Suppressor macrophage (primary cell): ENCODE measurements at regions not wholly inside any gene's neighbourhood (a gene's known extent, or its start where the extent isn't known, plus 50 kb on each side); places are given as distances from the start of the nearest gene placed in this dataset.
"Not testable (repeated sequence)": the region's sequence is repeated elsewhere in the genome, so short reads cannot be mapped to it uniquely, and the experiment has no call there.

Experiments
- DNase-seq, 4 experiments: peaks; one replicate each; pipeline ENCODE4 v3.0.0-alpha.2; 2020 to 2022

DNA sequence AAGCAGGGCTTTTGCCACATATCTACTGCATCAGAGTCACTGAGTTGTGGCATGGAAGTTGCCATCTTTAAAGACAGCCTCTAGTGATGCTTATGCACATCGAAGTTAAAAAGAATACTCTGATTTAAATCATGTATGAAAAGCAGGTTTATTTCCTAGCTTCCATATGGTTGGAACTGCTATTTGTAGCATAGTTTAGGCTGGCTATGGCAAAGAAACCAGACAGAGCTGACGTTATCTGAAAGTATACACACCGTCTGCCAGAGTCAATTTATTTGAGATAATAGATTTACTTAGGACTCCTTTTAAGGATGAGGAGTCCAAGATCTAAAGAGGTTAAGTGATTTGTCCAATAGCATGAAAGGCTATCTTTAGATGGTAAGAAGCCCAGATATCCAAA is 536.9 kb upstream of the ADGRL4 start:
- no peak for DNase-seq

DNA sequence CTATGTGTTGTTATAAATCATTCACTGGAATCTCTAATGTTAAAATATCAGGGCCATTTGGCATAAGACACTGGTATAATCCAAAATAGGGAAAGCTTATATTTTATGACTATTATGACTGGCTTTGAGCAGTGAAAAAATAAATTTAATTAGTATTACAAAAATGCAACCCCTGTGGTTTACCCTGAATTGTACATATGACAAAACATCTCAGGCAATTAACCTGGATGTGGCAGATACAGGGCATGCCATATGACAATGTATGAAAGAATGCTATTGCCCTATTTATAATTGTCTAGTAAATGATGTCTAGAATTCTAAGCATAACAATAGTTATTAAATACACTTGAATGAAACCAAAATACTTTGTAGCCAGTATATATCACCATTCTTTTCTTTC is 532.5 kb upstream of the ADGRL4 start:
- DNase-seq: no peak

DNA sequence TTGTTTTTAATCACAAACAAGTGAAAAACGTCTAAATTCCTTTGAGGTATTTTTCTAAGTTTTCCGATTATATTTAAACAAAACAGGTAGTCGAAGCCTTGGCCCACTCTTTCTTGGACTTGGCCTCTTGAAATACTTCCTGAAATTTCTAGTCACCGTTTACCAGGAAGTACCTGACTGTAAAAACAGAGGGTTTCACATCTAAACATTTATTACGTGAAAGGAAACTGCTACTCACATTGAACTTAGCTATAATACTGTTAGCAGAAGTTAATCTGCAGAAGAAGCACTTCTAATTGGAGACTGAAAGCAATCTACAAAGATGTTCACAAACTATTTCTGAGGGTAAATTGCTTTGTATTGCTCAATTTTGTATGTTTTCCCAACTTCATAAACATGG is 526.0 kb upstream of the ADGRL4 start:
- DNase-seq: no peak

DNA sequence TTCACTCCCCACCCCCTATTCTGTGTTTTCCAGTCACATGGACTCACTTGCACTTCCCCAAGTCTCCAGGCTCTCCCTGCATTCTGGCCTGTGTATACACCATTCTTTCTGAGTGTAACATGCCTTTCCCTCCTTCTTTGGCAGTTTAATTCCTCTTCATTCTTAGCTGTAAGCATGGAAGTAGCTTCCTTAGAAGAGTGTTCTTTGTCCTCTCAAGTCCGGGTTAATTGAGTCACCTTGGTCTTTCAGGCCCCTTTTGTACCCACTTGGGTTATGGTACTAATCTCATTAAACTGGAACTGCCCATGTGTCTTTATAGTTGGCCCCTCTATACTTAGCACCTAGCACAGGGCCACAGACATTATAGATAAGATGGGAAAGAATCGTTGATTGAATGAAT is 525.3 kb upstream of the ADGRL4 start:
- no peak for DNase-seq

DNA sequence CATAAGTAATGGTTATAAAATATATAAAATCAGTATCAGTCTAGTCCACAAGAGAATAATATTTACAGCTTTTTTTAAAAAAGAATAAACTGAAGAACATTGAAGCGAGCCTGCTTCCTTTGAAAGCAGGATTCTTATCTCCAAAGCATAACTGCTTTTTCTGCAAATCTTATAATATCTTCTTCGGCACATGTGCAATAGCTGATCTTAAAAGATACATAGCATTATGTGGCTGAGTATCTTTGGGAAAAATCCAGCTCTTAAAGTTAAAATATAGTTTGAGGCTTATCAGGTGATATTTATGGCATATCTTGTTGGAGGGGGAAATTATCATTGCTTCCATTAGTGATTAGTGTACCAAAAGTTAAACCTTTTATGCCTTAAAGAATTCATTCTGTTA is 523.9 kb upstream of the ADGRL4 start:
- no peak for DNase-seq

DNA sequence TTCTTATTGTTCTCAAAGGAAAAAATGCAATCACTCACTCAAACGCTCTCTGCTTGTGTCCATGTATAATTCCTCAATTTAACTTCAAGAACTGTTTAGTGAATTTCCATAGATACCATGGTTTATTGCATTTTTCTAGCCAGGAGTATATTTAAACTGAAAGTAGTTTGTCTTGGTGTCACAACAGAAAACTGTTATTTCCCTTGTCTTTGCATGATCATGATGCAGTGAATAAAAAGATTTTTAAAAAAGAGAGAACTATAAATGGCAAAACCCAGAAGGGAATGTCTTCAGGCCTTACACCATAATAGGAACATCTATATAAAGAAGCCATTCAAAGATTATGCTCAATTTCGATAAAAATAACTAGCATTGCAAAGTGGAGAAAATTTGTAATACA is 523.5 kb upstream of the ADGRL4 start:
- no peak for DNase-seq

DNA sequence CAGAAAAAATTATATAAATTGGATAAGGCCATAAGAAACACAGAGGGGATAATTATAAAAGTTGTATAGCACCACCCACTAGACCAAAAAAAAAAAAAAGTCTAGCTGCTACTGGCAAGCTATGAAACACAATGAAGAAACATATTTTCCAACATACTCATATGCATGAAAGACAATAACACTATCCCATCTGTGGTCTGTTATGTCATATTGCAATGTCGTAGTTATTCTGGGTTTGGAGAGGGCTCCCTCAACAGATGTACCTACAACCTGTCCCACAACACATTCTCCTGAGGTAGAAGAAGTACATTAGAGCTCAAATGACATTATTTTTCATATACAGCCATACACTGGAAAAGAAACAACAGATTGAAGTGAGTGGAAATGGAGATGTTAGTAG is 517.6 kb upstream of the ADGRL4 start:
- no peak for DNase-seq

DNA sequence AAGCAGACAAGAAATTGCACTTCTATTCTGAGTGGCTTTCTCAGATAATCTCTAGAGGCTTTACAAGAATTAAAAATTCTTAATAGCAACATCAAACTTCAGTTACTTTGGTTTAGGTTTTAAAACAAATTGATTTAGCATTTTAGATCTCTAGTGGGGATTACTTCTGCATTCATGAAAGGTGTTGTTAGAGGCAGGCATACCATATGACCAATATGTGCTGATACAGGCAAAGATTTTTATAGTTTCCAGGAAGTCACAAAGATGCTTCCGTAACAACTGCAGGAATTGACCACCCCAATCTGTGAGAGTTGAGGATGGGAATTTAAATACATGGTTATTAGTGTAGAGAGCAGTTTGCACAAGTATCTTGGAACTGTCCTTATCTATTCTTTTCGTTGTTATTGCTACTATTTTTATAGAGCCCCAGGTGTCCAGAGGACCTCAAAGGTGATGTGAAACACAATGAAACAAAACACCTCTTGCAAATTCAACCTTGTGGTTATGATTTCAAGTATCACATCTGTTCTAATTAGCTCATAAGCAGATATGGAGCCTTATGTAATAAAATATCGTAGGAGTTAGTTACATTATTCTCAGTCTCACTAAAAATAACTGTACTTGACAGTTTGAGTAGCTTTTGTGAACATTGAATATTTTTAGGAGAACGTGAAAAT is 512.7 kb upstream of the ADGRL4 start:
- no peak for DNase-seq

DNA sequence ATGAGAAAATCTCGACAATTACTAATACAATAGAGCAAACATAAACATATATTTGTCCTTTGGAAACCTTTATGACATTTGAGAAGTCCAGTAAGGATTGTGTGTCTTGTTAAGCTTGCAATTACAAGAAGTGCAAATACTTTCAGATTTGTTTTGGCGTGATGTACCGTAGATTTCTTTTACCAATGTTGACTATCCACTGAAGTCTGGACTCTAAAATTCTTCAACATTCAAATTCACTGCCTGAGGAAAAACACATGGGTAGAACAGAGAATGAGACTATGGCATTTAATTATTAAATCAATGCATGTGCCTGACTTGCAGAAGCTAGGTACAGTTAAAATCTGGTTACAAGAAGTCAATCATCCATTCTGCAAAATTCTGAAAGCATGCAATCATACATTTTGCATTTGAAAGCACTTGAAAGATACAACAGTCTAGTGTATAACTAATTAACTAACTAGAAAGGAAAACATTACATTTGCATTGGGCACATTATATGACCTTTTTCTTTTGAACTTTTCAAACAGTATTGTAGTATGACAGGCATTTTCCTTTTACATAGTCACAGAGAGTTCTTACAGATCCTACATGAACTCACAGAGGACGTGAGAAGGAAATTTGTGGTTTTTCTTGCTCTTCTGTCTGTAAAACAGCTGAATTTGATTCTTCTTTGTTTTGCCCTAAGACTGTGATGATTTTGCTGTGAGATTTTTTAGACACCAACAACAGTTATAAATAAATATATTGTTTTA is 511.1 kb upstream of the ADGRL4 start:
- no peak for DNase-seq

DNA sequence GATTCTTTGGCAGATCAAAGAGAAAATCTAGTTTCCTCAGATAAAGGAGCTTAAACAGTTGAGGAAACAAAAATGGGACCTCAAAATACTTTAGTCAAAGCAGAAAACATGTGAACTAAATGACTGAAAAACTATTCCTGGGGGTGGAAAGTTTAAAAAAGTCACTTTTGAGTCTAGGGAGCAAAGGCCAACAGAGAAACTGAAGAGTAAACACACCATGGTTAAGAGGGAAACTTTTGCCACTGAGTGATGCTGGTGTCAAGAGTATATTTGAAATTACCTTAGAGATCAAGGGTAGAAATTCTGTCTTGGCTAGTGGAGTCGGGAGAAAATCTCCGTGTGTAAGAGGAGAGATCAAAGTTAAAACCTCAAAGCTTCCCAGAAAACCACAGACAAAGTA is 501.2 kb upstream of the ADGRL4 start:
- no peak for DNase-seq

DNA sequence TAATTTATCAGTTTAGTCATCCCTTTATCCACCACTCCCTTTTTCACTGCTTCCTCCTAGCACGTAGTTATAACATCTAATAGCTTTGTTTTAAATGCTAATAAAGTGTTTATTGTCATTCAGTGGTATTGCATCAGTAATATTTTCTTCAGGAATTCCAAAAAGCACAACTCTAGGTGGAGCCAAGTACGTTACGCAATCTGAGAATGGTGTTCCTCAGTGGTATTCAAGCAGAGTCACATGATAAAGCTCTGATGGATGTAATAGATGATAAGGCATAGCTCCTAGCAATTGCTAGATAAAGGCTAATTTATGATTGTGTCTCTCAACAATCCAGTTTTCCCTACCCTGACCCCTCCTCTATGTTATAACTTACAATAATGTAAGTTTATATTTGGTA is 494.6 kb upstream of the ADGRL4 start:
- DNase-seq: no peak

DNA sequence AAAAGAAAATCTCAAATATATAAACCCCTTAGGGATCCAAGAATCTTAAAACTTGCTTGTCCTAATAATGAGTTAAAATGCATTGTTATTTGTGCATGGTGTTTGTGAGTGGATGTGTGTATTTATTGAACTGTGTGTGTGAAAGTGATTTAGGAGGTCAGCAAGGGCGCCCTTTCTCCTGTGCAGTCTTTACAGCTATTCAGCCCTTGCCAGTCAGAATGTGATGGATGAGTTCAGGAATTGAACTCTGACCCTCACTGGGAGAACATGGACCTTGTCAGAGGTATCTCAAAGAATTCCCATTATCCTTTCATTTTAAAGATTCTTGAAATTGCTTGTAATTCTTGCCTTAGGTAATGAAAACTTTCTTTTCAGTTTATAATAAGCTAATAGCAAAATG is 493.0 kb upstream of the ADGRL4 start:
- no peak for DNase-seq

DNA sequence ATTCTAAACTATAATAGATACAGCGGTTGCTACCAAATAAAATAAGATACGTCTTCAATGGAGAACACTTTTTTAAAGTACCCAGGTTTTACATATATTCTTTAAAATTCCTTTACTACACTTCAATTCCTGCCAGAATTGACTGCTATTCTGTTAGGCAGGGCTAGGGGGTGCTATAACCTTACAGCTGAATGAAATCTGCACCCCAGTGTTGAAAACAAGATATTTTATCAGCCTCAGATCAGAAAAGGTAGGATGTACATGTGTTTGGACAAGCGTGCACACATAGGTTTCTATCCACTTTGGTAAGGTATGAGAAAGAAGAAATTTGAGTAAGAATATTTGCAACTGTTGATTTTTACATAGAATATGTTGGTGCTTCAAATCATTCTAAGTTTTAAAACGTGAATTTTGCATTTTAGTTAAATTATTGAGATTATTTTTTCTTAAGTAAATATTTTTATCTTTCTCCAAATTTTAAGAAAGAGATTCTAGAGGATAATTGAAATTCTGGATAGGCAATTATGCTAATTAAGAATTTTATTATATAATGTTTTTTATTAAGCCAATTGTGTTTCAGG is 490.8 kb upstream of the ADGRL4 start:
- DNase-seq: peak; percentile 10 to 30 (median 15)

DNA sequence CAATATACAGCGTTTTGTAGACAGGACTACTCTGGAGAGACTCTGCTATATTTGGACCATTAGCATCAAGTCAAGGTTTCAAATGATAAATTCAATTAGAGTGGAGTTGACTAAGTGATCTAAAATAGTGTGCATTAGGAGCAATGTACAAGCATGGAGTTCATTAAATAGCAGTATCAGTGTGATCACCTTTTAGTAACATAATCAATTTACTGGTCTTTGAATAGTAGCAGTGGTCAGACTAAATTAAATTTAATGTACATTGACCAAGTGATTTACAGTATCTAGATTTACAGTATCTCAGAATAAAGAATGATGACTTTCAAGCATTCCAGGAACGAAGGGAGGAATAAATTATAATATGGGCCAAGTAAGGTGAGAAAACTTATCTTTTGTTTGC is 489.6 kb upstream of the ADGRL4 start:
- DNase-seq: no peak

DNA sequence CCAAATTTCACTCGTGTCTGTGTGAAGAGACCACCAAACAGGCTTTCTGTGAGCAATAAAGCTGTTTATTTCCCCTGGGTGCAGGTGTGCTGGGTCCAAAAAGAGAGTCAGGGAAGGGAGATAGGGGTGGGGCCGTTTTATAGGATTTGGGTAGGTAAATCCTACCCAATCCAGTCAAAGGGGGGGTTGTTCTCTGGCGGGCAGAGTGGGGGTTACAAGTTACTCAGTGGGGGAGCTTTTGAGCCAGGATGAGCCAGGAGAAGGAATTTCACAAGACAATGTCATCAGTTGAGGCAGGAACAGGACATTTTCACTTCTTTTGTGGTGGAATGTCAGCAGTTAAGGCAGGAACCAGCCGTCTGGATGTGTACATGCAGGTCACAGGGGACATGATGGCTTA is 487.2 kb upstream of the ADGRL4 start:
- DNase-seq: not testable (repeated sequence)

DNA sequence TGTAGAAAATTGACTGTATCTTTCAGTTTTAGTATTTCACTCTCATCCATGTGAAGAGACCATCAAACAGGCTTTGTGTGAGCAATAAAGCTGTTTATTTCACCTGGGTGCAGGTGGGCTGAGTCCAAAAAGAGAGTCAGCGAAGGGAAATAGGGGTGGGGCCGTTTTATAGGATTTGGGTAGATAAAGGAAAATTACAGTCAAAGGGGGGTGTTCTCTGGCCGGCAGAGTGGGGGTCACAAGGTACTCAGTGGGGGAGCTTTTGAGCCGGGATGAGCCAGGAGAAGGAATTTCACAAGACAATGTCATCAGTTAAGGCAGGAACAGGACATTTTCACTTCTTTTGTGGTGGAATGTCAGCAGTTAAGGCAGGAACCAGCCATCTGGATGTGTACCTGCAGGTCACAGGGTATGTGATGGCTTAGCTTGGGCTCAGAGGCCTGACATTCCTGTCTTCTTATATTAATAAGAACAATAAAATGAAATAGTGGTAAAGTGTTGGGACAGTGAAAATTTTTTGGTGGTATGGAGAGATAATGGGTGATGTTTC is 482.1 kb upstream of the ADGRL4 start:
- DNase-seq: not testable (repeated sequence)

DNA sequence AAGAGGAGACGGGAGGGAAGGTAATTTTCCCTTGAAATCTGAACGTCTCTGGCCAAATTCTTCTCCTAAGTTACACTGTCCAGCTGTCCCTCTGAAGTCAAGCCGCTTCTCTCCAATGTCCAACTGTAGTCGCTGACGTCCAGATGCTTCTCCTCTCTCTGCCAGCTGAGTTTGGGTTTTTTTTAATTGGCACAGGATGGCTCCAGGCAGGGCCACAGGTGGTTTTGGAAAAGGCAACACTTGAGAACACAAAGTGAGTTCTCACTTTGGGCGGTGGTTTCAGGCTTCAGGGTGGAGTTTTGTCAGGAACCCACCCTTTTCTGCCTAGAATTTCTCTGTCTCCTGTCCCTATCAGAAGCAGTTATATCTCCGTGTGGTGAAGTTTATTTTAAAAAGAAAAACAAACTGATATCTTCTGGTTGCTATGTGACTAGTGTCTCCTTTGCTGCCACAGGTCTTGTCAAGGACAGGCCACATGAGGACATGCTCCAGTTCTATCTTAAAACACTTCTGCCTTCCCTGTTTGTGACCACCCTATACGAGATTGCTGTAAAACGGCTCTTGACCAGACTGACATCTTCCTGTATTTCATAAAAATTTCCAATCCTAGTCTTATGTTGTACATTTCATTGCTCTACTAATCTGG is 472.3 kb upstream of the ADGRL4 start:
- DNase-seq: no peak

DNA sequence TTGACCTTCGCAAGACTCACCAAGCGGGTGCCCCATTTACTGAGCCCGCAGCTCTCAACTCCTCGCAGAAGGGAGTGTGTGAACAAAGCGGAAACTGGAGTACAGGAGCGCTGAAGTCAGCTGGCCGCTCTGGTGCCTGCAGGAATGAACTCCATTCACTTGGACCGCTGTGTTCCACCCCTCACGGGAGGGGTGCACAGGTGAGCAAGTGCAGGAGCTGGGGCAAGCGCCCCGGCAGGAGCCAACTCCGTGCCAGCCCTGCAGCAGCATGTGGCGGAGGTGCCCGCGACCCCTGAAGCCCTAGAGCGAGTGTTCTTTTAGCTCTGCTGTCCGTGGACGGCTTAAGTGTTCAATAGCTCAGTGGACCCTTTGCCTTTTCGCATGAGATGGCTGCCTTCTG is 471.6 kb upstream of the ADGRL4 start:
- no peak for DNase-seq

DNA sequence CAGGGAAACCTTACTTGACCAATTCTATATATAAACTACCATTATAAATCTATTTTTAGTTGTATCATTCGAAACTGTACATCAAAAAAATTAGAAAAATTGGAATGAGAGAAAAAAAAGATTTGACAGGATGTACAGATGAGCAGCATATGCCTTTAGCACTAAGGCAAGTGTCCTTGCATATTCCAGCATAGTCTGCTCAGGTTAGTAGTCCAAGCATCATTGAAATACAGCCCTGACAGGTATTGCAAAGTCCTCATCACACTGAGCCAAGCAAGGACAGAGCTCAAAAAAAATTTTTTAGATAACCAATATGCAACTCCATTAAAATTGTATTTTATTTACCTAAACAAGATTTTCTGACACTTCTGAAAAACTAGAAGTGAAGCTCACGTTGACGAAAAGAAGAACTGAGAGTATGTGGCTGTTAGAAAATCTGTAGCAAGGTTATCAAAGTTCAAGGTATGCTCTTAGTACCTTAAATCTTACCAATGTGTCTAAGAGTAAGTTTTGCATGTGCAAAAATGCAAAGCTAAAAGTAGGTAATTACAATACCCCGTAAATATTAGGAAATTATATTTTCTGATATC is 465.6 kb upstream of the ADGRL4 start:
- no peak for DNase-seq

DNA sequence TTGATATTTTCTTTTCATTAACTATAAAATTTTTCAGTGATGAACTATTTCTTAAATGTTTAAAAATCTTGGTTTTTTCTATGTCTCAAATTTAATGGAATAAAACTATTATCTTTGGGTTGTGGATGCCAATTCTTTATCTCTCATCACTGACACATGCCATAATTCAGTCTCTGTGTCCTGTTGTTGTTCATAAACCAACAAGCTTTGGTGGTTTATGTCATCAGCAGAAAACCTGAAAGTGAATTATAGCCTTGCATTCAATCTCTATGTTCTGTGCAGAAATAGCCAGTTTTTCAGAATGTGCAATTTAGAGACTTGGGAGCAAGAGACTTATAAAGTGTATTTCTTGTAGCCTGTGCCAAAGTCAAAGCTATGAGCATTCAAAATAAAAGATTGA is 462.6 kb upstream of the ADGRL4 start:
- no peak for DNase-seq

DNA sequence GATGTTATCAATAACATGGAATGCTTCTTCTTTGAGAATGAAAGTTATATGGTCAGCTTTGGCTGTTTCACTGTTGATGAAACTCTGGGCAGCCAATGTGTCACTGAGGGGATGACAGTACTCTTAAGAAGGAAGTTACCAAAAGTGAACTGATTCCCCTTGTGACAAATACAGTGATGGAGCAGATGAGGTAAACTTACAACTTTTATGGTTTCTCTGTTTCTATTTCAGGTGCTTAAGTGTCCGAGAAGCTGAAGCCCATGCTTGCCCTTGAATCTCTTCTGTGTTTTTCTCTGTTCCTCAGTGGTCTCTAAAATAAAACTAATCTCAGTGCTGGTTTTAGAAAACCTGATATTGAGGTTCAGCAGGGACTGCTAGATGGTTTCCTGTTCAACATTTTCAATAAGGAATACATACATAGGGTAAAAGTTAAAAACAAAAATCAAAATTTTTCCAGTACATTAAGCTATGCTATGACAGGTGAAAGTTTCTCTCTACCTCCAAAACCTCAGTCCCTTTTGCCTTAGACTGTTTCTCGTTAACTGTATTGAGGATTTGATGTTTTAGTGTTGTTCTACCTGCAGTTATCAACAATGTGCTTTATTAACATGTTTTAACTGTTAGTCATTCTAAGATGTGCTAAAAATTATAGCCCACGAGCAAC is 454.4 kb upstream of the ADGRL4 start:
- DNase-seq: no peak

DNA sequence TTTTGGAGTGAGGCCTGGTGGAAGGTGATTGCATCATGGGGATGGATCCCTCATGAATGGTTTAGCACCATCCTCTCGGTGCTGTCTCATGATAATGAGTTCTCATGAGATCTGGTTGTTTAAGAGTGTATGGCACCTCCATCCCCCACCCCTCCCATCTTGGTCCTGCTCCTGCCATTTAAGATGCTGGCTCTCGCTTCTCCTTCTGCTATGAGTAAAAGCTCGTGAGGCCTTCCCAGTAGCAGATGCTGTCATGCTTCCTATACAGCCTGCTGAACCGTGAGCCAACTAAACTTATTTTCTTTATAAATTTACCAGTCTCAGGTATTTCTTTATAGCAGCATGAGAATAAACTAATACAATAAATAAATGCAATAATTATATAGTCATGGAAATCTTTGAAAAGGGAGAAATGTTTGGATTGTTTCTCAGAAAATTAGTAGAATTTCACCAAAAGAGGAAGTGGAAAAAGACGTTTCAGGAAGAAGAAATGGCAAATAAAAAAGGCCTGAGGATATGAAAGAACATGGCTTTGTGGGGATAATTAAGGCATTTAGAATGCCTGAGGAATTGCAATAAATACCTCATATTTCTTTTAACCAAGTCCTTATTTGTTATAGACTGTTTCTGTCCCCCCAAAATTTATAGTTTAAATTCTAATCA is 451.2 kb upstream of the ADGRL4 start:
- no peak for DNase-seq
